Activated B cell treated with CpG ODN at 0.5 μM for 24 hours (primary cell): ENCODE measurements at regions not wholly inside any gene's neighbourhood (a gene's known extent, or its start where the extent isn't known, plus 50 kb on each side); places are given as distances from the start of the nearest gene placed in this dataset.

ENCODE experiments used
- ATAC-seq: fragments of 200-7000 bp; cut with Tn5 transposase; one replicate; pipeline ENCODE4 v1.10.0; 2021; ENCODE audit warnings: low read depth, mild to moderate bottlenecking, moderate library complexity
- CTCF ChIA-PET: fragments of 350-600 bp; sonication (Branson Sonifier 250); formaldehyde crosslinking; loops from one replicate; lab custom pipeline; 2021; ENCODE audit warnings: antibody characterized with exemption; lab: Charles Lee
- POLR2A ChIA-PET: fragments of 350-600 bp; sonication (Branson Sonifier 250); formaldehyde crosslinking; loops from one replicate; lab custom pipeline; 2021; ENCODE audit warnings: antibody characterized with exemption; lab: Charles Lee
- DNase-seq: peaks from one replicate; pipeline ENCODE4 v3.0.0; 2022
- H3K27ac Mint-ChIP-seq: one replicate; pipeline ENCODE4 v1.8.0; 2020; ENCODE audit warnings: mixed read lengths
- H3K27me3 Mint-ChIP-seq: one replicate; pipeline ENCODE4 v1.8.0; 2021; ENCODE audit warnings: mixed read lengths
- H3K36me3 Mint-ChIP-seq: one replicate; pipeline ENCODE4 v1.8.0; 2021; ENCODE audit warnings: low read depth, mixed read lengths
- H3K4me1 Mint-ChIP-seq: one replicate; pipeline ENCODE4 v1.8.0; 2021; ENCODE audit warnings: mixed read lengths
- H3K4me3 Mint-ChIP-seq: one replicate; pipeline ENCODE4 v1.8.0; 2020; ENCODE audit warnings: mild to moderate bottlenecking, mixed read lengths
- H3K9me3 Mint-ChIP-seq: one replicate; pipeline ENCODE4 v1.8.0; 2020; ENCODE audit warnings: mixed read lengths
- intact Hi-C: fragments of 100-400 bp; cut with micrococcal nuclease; formaldehyde crosslinking; loops from one replicate; pipeline ENCODE4 v1.15.1; 2024
- TF ChIP-seq, protein P1 (sequence below): fragments of 200-600 bp; IDR thresholded peaks from one replicate; pipeline ENCODE4 v1.8.0; 2022; ENCODE audit warnings: antibody characterized with exemption, mild to moderate bottlenecking

DNA sequence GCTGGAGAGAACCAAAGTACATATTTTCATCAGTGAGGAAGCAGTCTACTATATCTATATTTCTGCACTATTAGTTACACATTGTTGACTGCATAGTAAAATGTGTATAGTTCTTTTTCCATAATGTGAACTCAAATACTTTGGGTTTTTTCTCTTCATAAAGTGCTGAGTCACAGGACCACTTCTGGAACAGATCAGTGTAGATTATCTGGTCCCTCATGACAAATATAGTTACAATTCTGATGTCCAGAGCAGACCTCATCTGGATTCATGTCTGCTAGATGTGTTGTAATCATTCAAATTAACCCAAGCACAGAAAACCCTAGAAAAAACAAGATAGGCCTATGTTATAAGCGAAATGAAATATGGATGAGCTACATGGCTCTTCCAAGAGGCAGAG, 171.4 kb downstream of the SUCLA2 start:
- Mint-ChIP-seq H3K9me3 (peaks cover 18% of the 10 kb centered on the region), H3K27me3 (no peaks in the 10 kb centered on the region), H3K36me3 (peaks cover 7% of the 10 kb centered on the region), H3K27ac (no peak overlapping the region), H3K4me3 (no peak overlapping the region), H3K4me1 (no peaks in the 10 kb centered on the region)
- DNase-seq (no peak), ATAC-seq (no peak)
- ChIA-PET CTCF (no interaction called here), POLR2A (no interaction called here)
- intact Hi-C loops = no loop called here
- TF ChIP-seq, protein P1, sequence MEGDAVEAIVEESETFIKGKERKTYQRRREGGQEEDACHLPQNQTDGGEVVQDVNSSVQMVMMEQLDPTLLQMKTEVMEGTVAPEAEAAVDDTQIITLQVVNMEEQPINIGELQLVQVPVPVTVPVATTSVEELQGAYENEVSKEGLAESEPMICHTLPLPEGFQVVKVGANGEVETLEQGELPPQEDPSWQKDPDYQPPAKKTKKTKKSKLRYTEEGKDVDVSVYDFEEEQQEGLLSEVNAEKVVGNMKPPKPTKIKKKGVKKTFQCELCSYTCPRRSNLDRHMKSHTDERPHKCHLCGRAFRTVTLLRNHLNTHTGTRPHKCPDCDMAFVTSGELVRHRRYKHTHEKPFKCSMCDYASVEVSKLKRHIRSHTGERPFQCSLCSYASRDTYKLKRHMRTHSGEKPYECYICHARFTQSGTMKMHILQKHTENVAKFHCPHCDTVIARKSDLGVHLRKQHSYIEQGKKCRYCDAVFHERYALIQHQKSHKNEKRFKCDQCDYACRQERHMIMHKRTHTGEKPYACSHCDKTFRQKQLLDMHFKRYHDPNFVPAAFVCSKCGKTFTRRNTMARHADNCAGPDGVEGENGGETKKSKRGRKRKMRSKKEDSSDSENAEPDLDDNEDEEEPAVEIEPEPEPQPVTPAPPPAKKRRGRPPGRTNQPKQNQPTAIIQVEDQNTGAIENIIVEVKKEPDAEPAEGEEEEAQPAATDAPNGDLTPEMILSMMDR = no peak

- Mint-ChIP-seq H3K4me3 (no peak overlapping the region), H3K9me3 (peaks cover 19% of the 10 kb centered on the region), H3K36me3 (peaks cover 7% of the 10 kb centered on the region), H3K27ac (no peak overlapping the region), H3K4me1 (no peaks in the 10 kb centered on the region), H3K27me3 (no peaks in the 10 kb centered on the region)
- ATAC-seq = no peak
- intact Hi-C loops = no loop called here
- TF ChIP-seq, protein P1 = no peak
- ChIA-PET POLR2A (no interaction called here), CTCF (no interaction called here)
- no peak for DNase-seq
These were observed 174.6 kb downstream of the SUCLA2 start for GRCh38 chr13:47826471-47826870.

DNA sequence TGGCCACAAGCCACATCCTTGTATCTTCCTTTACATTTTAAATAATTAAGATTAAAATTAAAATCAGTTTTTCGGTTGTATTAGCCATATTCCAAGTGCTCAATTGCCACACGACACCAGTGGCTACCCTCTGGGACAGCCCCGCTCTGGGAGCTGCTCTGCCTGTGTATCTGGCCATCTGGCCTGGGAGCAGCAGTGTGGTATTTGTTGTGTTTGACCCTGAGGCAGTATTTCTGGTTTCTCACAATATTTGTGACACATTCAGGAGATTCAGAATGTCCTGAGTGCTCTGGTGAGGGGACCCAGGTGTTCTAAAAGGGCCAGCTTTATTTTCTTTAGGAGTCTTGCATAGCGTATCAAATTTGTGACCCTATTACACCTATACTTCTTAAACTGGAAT, 179.0 kb downstream of the SUCLA2 start:
- intact Hi-C loops = no loop called here
- POLR2A ChIA-PET = no interaction called here

GRCh38 chr13:47816831-47817230, 184.2 kb downstream of the SUCLA2 start:
- Mint-ChIP-seq H3K27me3 (no peaks in the 10 kb centered on the region), H3K36me3 (no peaks in the 10 kb centered on the region), H3K4me1 (no peaks in the 10 kb centered on the region), H3K9me3 (no peaks in the 10 kb centered on the region), H3K4me3 (no peak overlapping the region), H3K27ac (no peak overlapping the region)
- TF ChIP-seq, protein P1 = no peak
- DNase-seq (no peak), ATAC-seq (no peak)
- ChIA-PET POLR2A (no interaction called here), CTCF (no interaction called here)
- intact Hi-C loops = no loop called here

More for the DNA sequence above, 179.0 kb downstream of the SUCLA2 start:
- CTCF ChIA-PET = no interaction called here
- TF ChIP-seq, protein P1 = no peak
- H3K27me3 Mint-ChIP-seq = no peaks in the 10 kb centered on the region
- no peaks in the 10 kb centered on the region for H3K4me1 Mint-ChIP-seq
- no peak overlapping the region for H3K4me3 Mint-ChIP-seq
- H3K9me3 Mint-ChIP-seq = peaks cover 19% of the 10 kb centered on the region
- no peak for ATAC-seq
- H3K36me3 Mint-ChIP-seq = peaks cover 7% of the 10 kb centered on the region
- H3K27ac Mint-ChIP-seq = no peak overlapping the region
- DNase-seq = no peak

- Mint-ChIP-seq H3K4me1 (no peaks in the 10 kb centered on the region), H3K9me3 (no peaks in the 10 kb centered on the region), H3K27me3 (no peaks in the 10 kb centered on the region), H3K36me3 (no peaks in the 10 kb centered on the region), H3K4me3 (no peak overlapping the region), H3K27ac (no peak overlapping the region)
- no peak for DNase-seq
- ChIA-PET POLR2A (no interaction called here), CTCF (no interaction called here)
- TF ChIP-seq, protein P1 = no peak
- no peak for ATAC-seq
- intact Hi-C loops = no loop called here
These were observed 187.4 kb downstream of the SUCLA2 start for GRCh38 chr13:47813718-47814117.
